GM18507 (cell line): ENCODE measurements at regions not wholly inside any gene's neighbourhood (a gene's known extent, or its start where the extent isn't known, plus 50 kb on each side); places are given as distances from the start of the nearest gene placed in this dataset.

ENCODE experiments used
- DNase-seq: peaks from one replicate; pipeline ENCODE4 v3.0.0; 2011; ENCODE audit warnings: low read depth; ENCODE audit not compliant: insufficient read length; ENCODE audit errors: extremely low spot score
- FAIRE-seq: peaks from 2 replicates; lab custom pipeline; 2011; peaks lifted over from hg19 to GRCh38; lab: Jason Lieb, UNC

- DNase-seq: no peak
- FAIRE-seq: no peak
Measured at GRCh38 chr11:80831374-80831773, 1390.5 kb upstream of the TENM4 start.

GRCh38 chr11:80827781-80828180, 1387.0 kb upstream of the TENM4 start:
- FAIRE-seq: no peak
- DNase-seq: no peak

- FAIRE-seq (no peak), DNase-seq (no peak)
Measured at GRCh38 chr11:80826808-80827207, 1386.0 kb upstream of the TENM4 start.

- DNase-seq (no peak), FAIRE-seq (no peak)
Measured at GRCh38 chr11:80822308-80822707, 1381.5 kb upstream of the TENM4 start.

GRCh38 chr11:80819271-80819670, 1378.4 kb upstream of the TENM4 start:
- no peak for FAIRE-seq
- no peak for DNase-seq

- DNase-seq (no peak), FAIRE-seq (peak; percentile 80)
Measured at GRCh38 chr11:80816966-80817365, 1376.1 kb upstream of the TENM4 start.

- peak; percentile 15 for FAIRE-seq
Measured at GRCh38 chr11:80816454-80816847, 1375.6 kb upstream of the TENM4 start.

GRCh38 chr11:80815752-80816453, 1375.1 kb upstream of the TENM4 start:
- peak; percentile 90 for FAIRE-seq
- DNase-seq: peak; percentile 15

More at GRCh38 chr11:80816454-80816847, 1375.6 kb upstream of the TENM4 start:
- DNase-seq: no peak

GRCh38 chr11:80814813-80815212, 1374.0 kb upstream of the TENM4 start:
- no peak for DNase-seq
- FAIRE-seq: no peak

GRCh38 chr11:80810695-80811094, 1369.9 kb upstream of the TENM4 start:
- no peak for DNase-seq
- no peak for FAIRE-seq

- DNase-seq (no peak), FAIRE-seq (no peak)
Measured at GRCh38 chr11:80798174-80798573, 1357.3 kb upstream of the TENM4 start.

GRCh38 chr11:80783561-80783960, 1342.7 kb upstream of the TENM4 start:
- FAIRE-seq: no peak
- DNase-seq: no peak

GRCh38 chr11:80782135-80782885, 1341.5 kb upstream of the TENM4 start:
- FAIRE-seq: no peak

GRCh38 chr11:80779905-80780605, 1339.2 kb upstream of the TENM4 start:
- FAIRE-seq: no peak
- no peak for DNase-seq

More at GRCh38 chr11:80782135-80782885, 1341.5 kb upstream of the TENM4 start:
- DNase-seq: no peak

- no peak for FAIRE-seq
- no peak for DNase-seq
Measured at GRCh38 chr11:80778941-80779340, 1338.1 kb upstream of the TENM4 start.

GRCh38 chr11:80778432-80778831, 1337.6 kb upstream of the TENM4 start:
- DNase-seq: no peak
- no peak for FAIRE-seq

- FAIRE-seq: no peak
Measured at GRCh38 chr11:80773919-80774318, 1333.1 kb upstream of the TENM4 start.

GRCh38 chr11:80771017-80771416, 1330.2 kb upstream of the TENM4 start:
- FAIRE-seq (no peak), DNase-seq (no peak)

More at GRCh38 chr11:80773919-80774318, 1333.1 kb upstream of the TENM4 start:
- no peak for DNase-seq

- DNase-seq: no peak
- no peak for FAIRE-seq
Measured at GRCh38 chr11:80758787-80759186, 1318.0 kb upstream of the TENM4 start.

- FAIRE-seq (no peak), DNase-seq (no peak)
Measured at GRCh38 chr11:80748207-80748925, 1307.5 kb upstream of the TENM4 start.
